HFF-Myc (cell line): ENCODE measurements at regions not wholly inside any gene's neighbourhood (a gene's known extent, or its start where the extent isn't known, plus 50 kb on each side); places are given as distances from the start of the nearest gene placed in this dataset.

Source experiments
- DNase-seq: peaks from one replicate; pipeline ENCODE4 v3.0.0-alpha.2; 2011; ENCODE audit warnings: low read depth; ENCODE audit errors: extremely low read depth
- H3K4me3 ChIP-seq: replicated peaks from 2 replicates; pipeline ENCODE4 v1.5.1; 2011; ENCODE audit warnings: low read depth, mild to moderate bottlenecking, control low read depth, low read length
- CTCF ChIP-seq: IDR thresholded peaks from 2 replicates; pipeline ENCODE4 v1.5.1; 2012; ENCODE audit warnings: mild to moderate bottlenecking, low read depth, low read length, control low read depth; ENCODE audit errors: missing control alignments

- no peak for TF ChIP-seq CTCF
- DNase-seq: no peak
- no peak overlapping the region for H3K4me3 ChIP-seq
Measured at GRCh38 chr2:239471011-239471792, 70.4 kb upstream of the HDAC4 start.

GRCh38 chr2:239470151-239470900, 69.5 kb upstream of the HDAC4 start:
- TF ChIP-seq CTCF: no peak
- DNase-seq: no peak
- H3K4me3 ChIP-seq: no peak overlapping the region

- TF ChIP-seq CTCF: no peak
- H3K4me3 ChIP-seq: no peak overlapping the region
- no peak for DNase-seq
Measured at GRCh38 chr2:239469106-239469960, 68.5 kb upstream of the HDAC4 start.

DNA sequence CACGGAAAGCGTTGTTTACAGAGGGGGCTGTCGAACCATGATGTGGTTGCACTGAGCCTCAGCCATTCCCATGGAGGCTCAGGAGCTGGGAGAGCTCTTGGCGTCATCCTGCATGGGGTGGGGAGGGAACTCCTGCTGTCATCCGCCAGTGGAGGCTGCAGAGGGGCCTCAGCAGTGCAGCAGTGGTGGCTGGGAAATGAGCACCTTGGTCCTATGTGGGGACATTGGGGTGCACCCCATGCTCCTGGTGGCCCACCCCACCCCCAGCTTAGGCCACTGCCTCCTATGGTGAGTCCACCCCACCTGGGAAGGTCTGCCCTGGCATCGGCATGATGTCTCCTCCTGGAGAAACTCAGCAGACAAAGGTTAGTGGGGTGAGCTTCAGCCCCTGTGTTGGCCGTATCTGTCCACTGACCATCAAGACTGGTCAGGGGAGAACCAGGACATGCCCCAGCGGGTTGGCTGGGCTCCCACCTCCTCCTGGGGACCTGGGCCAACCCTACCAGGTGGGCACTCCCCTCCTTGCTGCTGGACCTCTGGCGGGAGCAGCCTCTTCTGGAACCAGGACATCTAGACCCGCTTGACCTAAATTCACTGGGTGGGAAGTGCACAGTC, 67.8 kb upstream of the HDAC4 start:
- DNase-seq: no peak
- TF ChIP-seq CTCF: no peak
- no peak overlapping the region for H3K4me3 ChIP-seq

- DNase-seq: no peak
- no peak overlapping the region for H3K4me3 ChIP-seq
- no peak for TF ChIP-seq CTCF
Measured at GRCh38 chr2:239467956-239468490, 67.2 kb upstream of the HDAC4 start.
